Mucosa of rectum (tissue), 2 donors: ENCODE measurements at regions not wholly inside any gene's neighbourhood (a gene's known extent, or its start where the extent isn't known, plus 50 kb on each side); places are given as distances from the start of the nearest gene placed in this dataset.
"Not testable (repeated sequence)": the region's sequence is repeated elsewhere in the genome, so short reads cannot be mapped to it uniquely, and the experiment has no call there.

ENCODE experiments used
- H3K27ac ChIP-seq, 2 donors: one replicate each; pipeline ENCODE4 v1.7.0; 2013; ENCODE audit warnings: inconsistent platforms in 2 of 2, low read depth in 2 of 2, low read length in 2 of 2
- H3K27me3 ChIP-seq, 2 donors: one replicate each; pipeline ENCODE4 v1.7.0; 2013; ENCODE audit warnings: low read length in 2 of 2; ENCODE audit not compliant: control insufficient read depth in 2 of 2, insufficient read depth in 2 of 2
- H3K36me3 ChIP-seq, 2 donors: one replicate each; pipeline ENCODE4 v1.7.0; 2013; ENCODE audit warnings: low read length in 2 of 2; ENCODE audit not compliant: control insufficient read depth in 2 of 2, insufficient read depth in 2 of 2
- H3K4me1 ChIP-seq, 2 donors: one replicate each; pipeline ENCODE4 v1.7.0; 2013; ENCODE audit warnings: low read length in 2 of 2, mild to moderate bottlenecking in 1 of 2; ENCODE audit not compliant: control insufficient read depth in 2 of 2, insufficient read depth in 2 of 2
- H3K4me3 ChIP-seq, 2 donors: one replicate each; pipeline ENCODE4 v1.7.0; 2013; ENCODE audit warnings: low read length in 2 of 2
- H3K9ac ChIP-seq, 2 donors: one replicate each; pipeline ENCODE4 v1.7.0; 2013; ENCODE audit warnings: low read length in 2 of 2, low read depth in 1 of 2, mild to moderate bottlenecking in 1 of 2
- H3K9me3 ChIP-seq, 2 donors: one replicate each; pipeline ENCODE4 v1.7.0; 2013; ENCODE audit warnings: low read length in 2 of 2; ENCODE audit not compliant: control insufficient read depth in 2 of 2
- donor health status: healthy.
- donor health status: Normal muscosa, but diverticular disease.

GRCh38 chr6:84953111-84953755 lies 188.8 kb upstream of the TBX18 start:
- Histone ChIP-seq H3K27ac (no peak overlapping the region), H3K9ac (no peak overlapping the region), H3K4me3 (no peak overlapping the region), H3K9me3 (no peaks in the 10 kb centered on the region), H3K4me1 (no peaks in the 10 kb centered on the region), H3K36me3 (no peaks in the 10 kb centered on the region), H3K27me3 (no peaks in the 10 kb centered on the region)

- not testable (repeated sequence) for H3K9ac ChIP-seq, H3K9me3 ChIP-seq, H3K36me3 ChIP-seq, H3K4me1 ChIP-seq, H3K27ac ChIP-seq, H3K4me3 ChIP-seq, H3K27me3 ChIP-seq
These were observed 180.5 kb upstream of the TBX18 start for GRCh38 chr6:84944926-84945325.

GRCh38 chr6:84943905-84944304 lies 179.5 kb upstream of the TBX18 start:
- H3K27me3 ChIP-seq: no peaks in the 10 kb centered on the region
- no peaks in the 10 kb centered on the region for H3K4me1 ChIP-seq
- H3K27ac ChIP-seq: no peak overlapping the region
- no peak overlapping the region for H3K9ac ChIP-seq
- H3K36me3 ChIP-seq: no peaks in the 10 kb centered on the region
- H3K9me3 ChIP-seq: no peaks in the 10 kb centered on the region
- H3K4me3 ChIP-seq: no peak overlapping the region

GRCh38 chr6:84941609-84942008 lies 177.2 kb upstream of the TBX18 start:
- H3K4me1 ChIP-seq: not testable (repeated sequence)

GRCh38 chr6:84929212-84929611 lies 164.8 kb upstream of the TBX18 start:
- Histone ChIP-seq H3K9ac (no peak overlapping the region), H3K4me3 (no peak overlapping the region), H3K27me3 (no peaks in the 10 kb centered on the region), H3K9me3 (no peaks in the 10 kb centered on the region), H3K4me1 (no peaks in the 10 kb centered on the region), H3K27ac (no peak overlapping the region), H3K36me3 (no peaks in the 10 kb centered on the region)

More at GRCh38 chr6:84941609-84942008, 177.2 kb upstream of the TBX18 start:
- H3K27ac ChIP-seq, H3K36me3 ChIP-seq, H3K9me3 ChIP-seq, H3K9ac ChIP-seq, H3K4me3 ChIP-seq, H3K27me3 ChIP-seq: not testable (repeated sequence)

- H3K4me1 ChIP-seq: no peaks in the 10 kb centered on the region
- H3K36me3 ChIP-seq: no peaks in the 10 kb centered on the region
- H3K27me3 ChIP-seq: no peaks in the 10 kb centered on the region
- H3K9ac ChIP-seq: no peak overlapping the region
- no peaks in the 10 kb centered on the region for H3K9me3 ChIP-seq
- no peak overlapping the region for H3K27ac ChIP-seq
- no peak overlapping the region for H3K4me3 ChIP-seq
These were observed 163.2 kb upstream of the TBX18 start for GRCh38 chr6:84927551-84927950.

GRCh38 chr6:84926189-84927155 lies 162.1 kb upstream of the TBX18 start:
- Histone ChIP-seq H3K4me3 (no peak overlapping the region), H3K9me3 (no peaks in the 10 kb centered on the region)

GRCh38 chr6:84921891-84922290 lies 157.5 kb upstream of the TBX18 start:
- Histone ChIP-seq H3K27me3 (no peaks in the 10 kb centered on the region), H3K4me1 (no peaks in the 10 kb centered on the region), H3K9ac (no peak overlapping the region), H3K36me3 (no peaks in the 10 kb centered on the region), H3K9me3 (no peaks in the 10 kb centered on the region), H3K4me3 (no peak overlapping the region), H3K27ac (no peak overlapping the region)

More at GRCh38 chr6:84926189-84927155, 162.1 kb upstream of the TBX18 start:
- no peak overlapping the region for H3K9ac ChIP-seq
- no peak overlapping the region for H3K27ac ChIP-seq
- no peaks in the 10 kb centered on the region for H3K27me3 ChIP-seq
- H3K36me3 ChIP-seq: no peaks in the 10 kb centered on the region
- no peaks in the 10 kb centered on the region for H3K4me1 ChIP-seq

GRCh38 chr6:84920021-84920420 lies 155.6 kb upstream of the TBX18 start:
- H3K4me3 ChIP-seq: no peak overlapping the region
- H3K36me3 ChIP-seq: no peaks in the 10 kb centered on the region
- H3K9ac ChIP-seq: no peak overlapping the region
- H3K4me1 ChIP-seq: no peaks in the 10 kb centered on the region
- H3K9me3 ChIP-seq: no peaks in the 10 kb centered on the region
- H3K27ac ChIP-seq: no peak overlapping the region
- no peaks in the 10 kb centered on the region for H3K27me3 ChIP-seq

GRCh38 chr6:84916704-84917103 lies 152.3 kb upstream of the TBX18 start:
- H3K27me3 ChIP-seq: no peaks in the 10 kb centered on the region
- H3K4me3 ChIP-seq: no peak overlapping the region
- H3K27ac ChIP-seq: no peak overlapping the region
- H3K36me3 ChIP-seq: no peaks in the 10 kb centered on the region
- H3K4me1 ChIP-seq: no peaks in the 10 kb centered on the region
- H3K9ac ChIP-seq: no peak overlapping the region
- H3K9me3 ChIP-seq: no peaks in the 10 kb centered on the region
